GM12872 (cell line): ENCODE measurements at regions not wholly inside any gene's neighbourhood (a gene's known extent, or its start where the extent isn't known, plus 50 kb on each side); places are given as distances from the start of the nearest gene placed in this dataset.

ENCODE experiments used
- TF ChIP-seq, protein P1 (sequence below): IDR thresholded peaks from 3 replicates; pipeline ENCODE4 v1.5.1; 2011; ENCODE audit warnings: low read depth, mild to moderate bottlenecking, low read length, moderate library complexity; ENCODE audit not compliant: insufficient read depth

DNA sequence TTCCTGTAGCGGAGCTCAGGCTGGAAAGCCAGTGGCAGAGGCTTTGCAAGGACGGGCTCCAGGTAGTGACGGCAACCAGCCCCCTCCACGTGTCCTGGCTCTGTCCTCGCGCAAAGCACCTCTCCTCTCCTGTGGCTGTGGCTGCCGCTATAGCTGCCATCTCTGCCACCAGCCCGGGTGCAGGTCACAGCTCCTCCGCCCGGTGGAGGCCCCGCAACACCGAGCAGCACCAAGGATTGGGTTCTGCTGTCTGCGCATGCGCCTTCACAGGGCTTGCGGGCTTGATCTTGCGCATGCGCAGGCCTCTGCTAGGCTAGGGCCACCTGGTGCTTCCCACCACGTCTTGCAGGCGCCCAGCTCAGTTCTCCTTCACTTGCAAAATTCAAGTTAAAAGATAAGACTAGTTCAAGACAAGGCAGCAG, 625.4 kb downstream of the QKI start:
- TF ChIP-seq, protein P1, sequence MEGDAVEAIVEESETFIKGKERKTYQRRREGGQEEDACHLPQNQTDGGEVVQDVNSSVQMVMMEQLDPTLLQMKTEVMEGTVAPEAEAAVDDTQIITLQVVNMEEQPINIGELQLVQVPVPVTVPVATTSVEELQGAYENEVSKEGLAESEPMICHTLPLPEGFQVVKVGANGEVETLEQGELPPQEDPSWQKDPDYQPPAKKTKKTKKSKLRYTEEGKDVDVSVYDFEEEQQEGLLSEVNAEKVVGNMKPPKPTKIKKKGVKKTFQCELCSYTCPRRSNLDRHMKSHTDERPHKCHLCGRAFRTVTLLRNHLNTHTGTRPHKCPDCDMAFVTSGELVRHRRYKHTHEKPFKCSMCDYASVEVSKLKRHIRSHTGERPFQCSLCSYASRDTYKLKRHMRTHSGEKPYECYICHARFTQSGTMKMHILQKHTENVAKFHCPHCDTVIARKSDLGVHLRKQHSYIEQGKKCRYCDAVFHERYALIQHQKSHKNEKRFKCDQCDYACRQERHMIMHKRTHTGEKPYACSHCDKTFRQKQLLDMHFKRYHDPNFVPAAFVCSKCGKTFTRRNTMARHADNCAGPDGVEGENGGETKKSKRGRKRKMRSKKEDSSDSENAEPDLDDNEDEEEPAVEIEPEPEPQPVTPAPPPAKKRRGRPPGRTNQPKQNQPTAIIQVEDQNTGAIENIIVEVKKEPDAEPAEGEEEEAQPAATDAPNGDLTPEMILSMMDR, result no peak

DNA sequence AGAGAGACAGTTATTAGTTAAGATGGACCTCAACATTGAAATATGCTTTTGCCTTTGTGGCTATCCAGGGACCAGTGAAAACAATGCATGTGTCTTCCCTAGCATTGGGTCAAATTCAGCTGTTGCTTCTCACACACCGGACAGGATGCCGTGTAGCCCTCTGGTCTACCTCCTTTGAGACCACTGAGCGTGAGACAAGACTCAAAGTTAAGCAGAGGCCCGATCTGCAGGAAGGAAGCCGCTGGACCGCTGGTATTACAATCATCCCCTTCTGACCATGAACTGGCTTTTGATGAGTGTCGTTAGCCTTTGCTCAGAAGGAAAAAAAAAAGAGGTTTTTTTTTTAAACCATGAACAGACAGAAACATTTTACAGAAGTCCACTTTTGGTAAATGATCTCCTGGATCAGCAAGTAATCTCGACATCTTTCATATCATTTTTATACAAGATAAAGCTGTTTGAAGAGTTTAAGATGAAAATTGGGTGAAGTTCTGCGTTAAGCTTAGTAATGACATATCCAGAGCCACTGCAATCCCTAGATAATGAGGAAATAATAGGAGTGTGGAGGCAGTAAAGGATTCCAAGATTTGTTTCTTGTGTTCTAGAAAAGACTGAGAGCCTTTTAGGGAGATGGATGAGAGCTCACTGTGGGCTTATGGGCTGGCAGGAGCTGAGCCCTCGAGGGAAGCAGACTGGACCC, 622.8 kb downstream of the QKI start:
- TF ChIP-seq, protein P1, result no peak

DNA sequence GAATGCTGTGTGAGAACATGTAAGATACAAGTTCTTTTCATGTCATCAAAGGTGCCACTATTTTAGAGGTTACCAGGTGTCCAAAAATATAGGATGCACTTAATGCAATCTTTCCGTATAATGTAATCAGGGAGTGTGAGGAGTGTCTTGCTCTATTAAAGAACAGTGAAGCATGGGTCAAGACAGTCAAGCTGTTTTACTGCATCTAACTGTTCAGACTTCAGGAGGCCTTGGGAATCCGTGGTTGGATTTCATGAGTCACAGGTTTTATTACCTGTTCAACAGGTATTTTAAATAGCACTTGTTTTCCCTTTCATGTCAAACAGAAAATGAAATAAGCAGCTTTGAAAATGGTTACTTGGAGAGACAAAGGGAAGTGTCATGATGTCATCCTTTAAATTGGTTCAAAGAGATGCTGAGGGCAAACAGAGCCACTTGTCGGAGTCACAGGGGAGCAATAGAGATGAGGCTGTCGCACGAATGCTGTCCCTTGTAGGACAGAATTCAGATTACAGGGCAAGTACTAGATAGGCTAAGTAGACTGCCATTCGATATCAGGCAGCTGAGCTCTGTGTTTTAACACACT, 621.5 kb downstream of the QKI start:
- TF ChIP-seq, protein P1, result no peak

DNA sequence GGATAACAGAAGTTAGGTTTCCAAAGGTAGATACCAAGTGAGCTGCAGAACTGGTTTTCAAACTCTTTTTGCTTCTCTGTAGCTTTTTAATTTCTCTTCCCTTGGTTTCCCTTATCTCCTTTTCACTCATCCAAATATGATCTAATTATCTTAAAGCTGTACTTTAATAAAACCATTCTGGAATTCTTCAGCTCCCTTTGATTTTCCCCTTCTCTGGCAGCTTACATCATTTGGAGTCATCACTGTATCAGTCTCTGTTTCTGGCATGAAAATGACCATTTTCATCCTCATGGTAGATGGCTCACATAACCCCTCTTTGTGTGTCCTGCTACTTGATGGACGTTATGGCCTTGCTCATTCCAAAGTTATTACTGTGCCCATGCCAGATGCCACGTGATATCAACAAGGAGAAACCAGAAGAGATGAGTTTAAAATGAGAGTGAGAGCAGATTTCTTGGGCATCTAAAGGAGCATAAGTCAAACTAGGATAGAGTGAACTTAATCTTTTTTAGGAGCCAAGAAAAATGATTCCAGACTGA, 620.2 kb downstream of the QKI start:
- TF ChIP-seq, protein P1, result no peak

DNA sequence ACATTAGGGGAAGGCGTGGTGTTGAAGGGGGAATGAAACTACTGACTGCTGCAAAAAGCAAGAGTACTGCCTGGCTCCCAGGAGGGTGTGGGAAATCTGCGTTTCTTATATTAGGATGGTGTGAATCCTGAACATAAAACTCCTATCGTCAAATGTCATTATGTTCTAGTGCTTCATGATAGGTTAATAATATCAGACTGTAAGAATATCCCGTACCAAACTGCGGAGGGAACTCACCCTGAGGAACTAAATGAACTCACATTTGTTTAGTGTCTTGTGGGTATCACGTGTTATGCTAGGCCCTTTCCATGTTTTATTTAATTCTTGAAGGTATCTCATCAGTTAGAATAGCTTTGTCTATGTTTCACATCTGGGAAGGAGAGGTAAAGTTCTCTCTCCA, 610.7 kb downstream of the QKI start:
- TF ChIP-seq, protein P1, result no peak

DNA sequence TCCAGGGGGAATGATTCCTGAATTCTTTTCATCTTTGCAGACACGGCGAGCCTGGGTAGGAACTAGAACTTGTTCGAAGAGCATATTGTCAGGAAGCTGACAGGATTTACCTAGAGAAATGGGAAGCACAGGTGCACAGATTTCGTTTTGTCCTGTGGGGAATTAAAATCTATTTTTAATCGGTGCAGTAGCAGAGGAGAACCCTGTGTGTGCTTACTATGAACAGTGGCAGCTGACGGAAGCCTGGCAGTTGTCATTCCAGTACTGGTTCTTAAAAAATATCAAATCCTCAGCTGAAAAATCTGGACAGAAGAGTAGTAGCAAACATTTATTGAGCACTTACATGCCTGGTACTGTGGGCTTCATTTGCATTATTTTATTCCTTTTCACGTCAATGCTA, 609.0 kb downstream of the QKI start:
- TF ChIP-seq, protein P1, result no peak

DNA sequence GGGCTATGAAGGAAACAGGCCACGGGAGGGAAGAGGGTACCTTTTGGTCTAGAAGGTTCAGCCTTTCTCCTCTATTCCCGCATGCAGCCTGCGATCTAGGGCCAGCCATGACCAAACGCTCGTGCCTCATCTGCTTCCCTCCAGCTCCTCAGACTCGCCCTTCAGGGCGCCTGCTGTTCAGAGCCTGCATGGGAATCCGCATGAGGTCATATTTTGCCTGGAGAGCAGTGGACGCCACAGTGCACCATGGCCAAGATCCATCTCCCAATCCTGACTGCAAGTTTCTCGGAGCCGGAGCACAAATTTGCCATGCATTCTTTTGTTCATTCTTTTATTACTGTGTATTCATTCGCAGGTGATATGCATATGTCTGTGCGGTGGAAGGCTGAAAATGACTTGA, 608.1 kb downstream of the QKI start:
- TF ChIP-seq, protein P1, result no peak
